Spleen (tissue), 11 donors: ENCODE measurements at regions not wholly inside any gene's neighbourhood (a gene's known extent, or its start where the extent isn't known, plus 50 kb on each side); places are given as distances from the start of the nearest gene placed in this dataset.

Experiments used
- DNase-seq: peaks from one replicate; pipeline ENCODE4 v3.0.0-alpha.2; 2020
- H3K27ac ChIP-seq, 8 donors: fragments of 200-600 bp; sonication (generic) in 7 of 8; 1 replicate in 4 of 8; 2 replicates in 4 of 8; pipeline versions ENCODE4 v1.5.0 to v1.8.0; 2016 to 2021; ENCODE audit warnings: inconsistent platforms in 4 of 8, mild to moderate bottlenecking in 4 of 8, moderate library complexity in 1 of 8
- H3K27me3 ChIP-seq, 7 donors: fragments of 200-600 bp; sonication (generic) in 6 of 7; replicated peaks in 1 of 7; 1 replicate in 4 of 7; 2 replicates in 3 of 7; pipeline versions ENCODE4 v1.5.0 to v1.8.0; 2016 to 2021; ENCODE audit warnings: inconsistent platforms in 3 of 7, mild to moderate bottlenecking in 1 of 7
- H3K36me3 ChIP-seq, 6 donors: fragments of 200-600 bp; sonication (generic) in 5 of 6; 1 replicate in 4 of 6; 2 replicates in 2 of 6; pipeline versions ENCODE4 v1.5.0 to v1.8.0; 2016 to 2021; ENCODE audit warnings: inconsistent platforms in 2 of 6
- H3K4me1 ChIP-seq, 6 donors: fragments of 200-600 bp; sonication (generic) in 5 of 6; 1 replicate in 3 of 6; 2 replicates in 3 of 6; pipeline versions ENCODE4 v1.5.0 to v1.8.0; 2016 to 2021; ENCODE audit warnings: inconsistent platforms in 3 of 6
- H3K4me3 ChIP-seq, 8 donors: fragments of 200-600 bp; sonication (generic) in 7 of 8; 1 replicate in 4 of 8; 2 replicates in 4 of 8; pipeline versions ENCODE4 v1.5.0 to v1.8.0; 2016 to 2021; ENCODE audit warnings: inconsistent platforms in 4 of 8, mild to moderate bottlenecking in 4 of 8, moderate library complexity in 2 of 8
- H3K9me3 ChIP-seq, 8 donors: fragments of 200-600 bp; sonication (generic) in 7 of 8; 1 replicate in 4 of 8; 2 replicates in 4 of 8; pipeline versions ENCODE4 v1.5.0 to v1.8.0; 2016 to 2021; ENCODE audit warnings: inconsistent platforms in 4 of 8
- CTCF ChIP-seq, 11 experiments: fragments of 200-600 bp in 7 of 11; fragments of 450-650 bp in 4 of 11; sonication (generic) in 4 of 11; IDR thresholded peaks in 8 of 11; conservative IDR thresholded peaks in 3 of 11; 1 replicate in 7 of 11; 2 replicates in 4 of 11; pipeline versions ENCODE4 v1.4.0 to v1.8.0; 2016 to 2021; ENCODE audit warnings: antibody characterized with exemption in 11 of 11, inconsistent platforms in 4 of 11, mild to moderate bottlenecking in 1 of 11
- POLR2A ChIP-seq, 3 donors: fragments of 450-650 bp; IDR thresholded peaks; one replicate each; pipeline ENCODE4 v1.5.1; 2017; ENCODE audit warnings: antibody characterized with exemption in 3 of 3, mild to moderate bottlenecking in 1 of 3
- POLR2AphosphoS5 ChIP-seq, 3 donors: sonication (generic); formaldehyde crosslinking; IDR thresholded peaks; one replicate each; pipeline ENCODE4 v1.5.1; 2017; ENCODE audit warnings: antibody characterized with exemption in 3 of 3
- WGBS, 5 donors: extraction: QIAGEN DNeasy Blood & Tissue Kit in 3 of 5; methylation state at CpG; one replicate each; pipeline versions ENCODE4 v1.1.5 to v1.1.7; 2013 to 2018; 5-methylcytosine and 5-hydroxymethylcytosine counted together
- intact Hi-C: fragments of 100-400 bp; cut with DNase I; formaldehyde crosslinking; loops from one replicate; pipeline ENCODE4 v1.15.0; 2023; ENCODE audit warnings: low total_unique reads
- donor health status: healthy with polysubstance abuse.
- donor health status: DM: no; HTN: no; CAD: no; lungs with moderate emphysema.
- donor health status: DM: no; HTN: no; CAD: no.
- donor health status: Bipolar disorder and iron deficiency.
- donor health status: healthy.
- donor health status: DM: no; HTN: no; CAD: no.
- donor health status: DM: yes; HTN: yes; CAD: no.

- Histone ChIP-seq H3K4me1 (no peaks in the 10 kb centered on the region), H3K27ac (no peak overlapping the region), H3K4me3 (no peak overlapping the region), H3K27me3 (no peaks in the 10 kb centered on the region), H3K9me3 (no peaks in the 10 kb centered on the region), H3K36me3 (no peaks in the 10 kb centered on the region)
- WGBS, 5 donors, result 82 to 91% (median 88%) methylated on average over 3 of the region's 3 CpGs
- TF ChIP-seq CTCF (IDR thresholded peaks at IDR 0.05 in 8 of 11, conservative IDR thresholded peaks at IDR 0.05 in 3 of 11) (no peak), POLR2A (IDR thresholded peaks at IDR 0.05) (no peak), POLR2AphosphoS5 (IDR thresholded peaks at IDR 0.05) (no peak)
- no peak for DNase-seq
- intact Hi-C loops, result no loop called here
These were observed 303.1 kb downstream of the GPD2 start for GRCh38 chr2:156739301-156739700.

DNA sequence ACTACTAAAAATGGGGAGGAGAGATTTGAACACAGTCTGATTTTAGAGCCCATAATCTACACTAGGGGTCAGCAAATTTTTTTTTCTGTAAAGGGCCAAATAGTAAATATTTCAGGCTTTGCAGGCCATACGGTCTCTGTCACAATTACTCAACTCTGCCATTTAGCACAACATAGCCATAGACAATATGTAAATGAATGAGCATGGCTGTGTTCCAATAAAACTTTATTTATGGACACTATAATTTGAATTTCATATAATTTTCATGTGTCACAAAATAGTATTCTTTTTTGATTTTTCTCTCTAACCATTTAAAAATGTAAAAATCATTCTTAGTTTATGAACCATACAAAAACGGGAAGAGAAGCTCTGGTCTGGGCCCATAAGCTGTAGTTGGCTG lies 309.4 kb downstream of the GPD2 start:
- no peaks in the 10 kb centered on the region for H3K4me1 ChIP-seq
- H3K9me3 ChIP-seq, result no peaks in the 10 kb centered on the region
- no peak overlapping the region for H3K4me3 ChIP-seq
- no peak overlapping the region for H3K27ac ChIP-seq
- 79 to 93% (median 82%) methylated on average over 2 of the region's 2 CpGs for WGBS, 5 donors
- intact Hi-C loops, result no loop called here
- H3K36me3 ChIP-seq, result no peaks in the 10 kb centered on the region
- TF ChIP-seq POLR2A (IDR thresholded peaks at IDR 0.05) (no peak), POLR2AphosphoS5 (IDR thresholded peaks at IDR 0.05) (no peak), CTCF (IDR thresholded peaks at IDR 0.05 in 8 of 11, conservative IDR thresholded peaks at IDR 0.05 in 3 of 11) (no peak)
- no peak for DNase-seq
- no peaks in the 10 kb centered on the region for H3K27me3 ChIP-seq

GRCh38 chr2:156748221-156748620 lies 312.0 kb downstream of the GPD2 start:
- Histone ChIP-seq H3K27ac (no peak overlapping the region), H3K27me3 (no peaks in the 10 kb centered on the region), H3K36me3 (no peaks in the 10 kb centered on the region), H3K4me3 (no peak overlapping the region), H3K4me1 (no peaks in the 10 kb centered on the region), H3K9me3 (no peaks in the 10 kb centered on the region)
- intact Hi-C loops, result no loop called here
- TF ChIP-seq POLR2A (IDR thresholded peaks at IDR 0.05), result no peak
- no peak for TF ChIP-seq POLR2AphosphoS5 (IDR thresholded peaks at IDR 0.05)
- TF ChIP-seq CTCF (IDR thresholded peaks at IDR 0.05 in 8 of 11, conservative IDR thresholded peaks at IDR 0.05 in 3 of 11), result no peak
- DNase-seq, result no peak
- 74 to 78% (median 77%) methylated on average over 5 of the region's 5 CpGs for WGBS, 5 donors

GRCh38 chr2:156752042-156752441 lies 315.9 kb downstream of the GPD2 start:
- H3K4me1 ChIP-seq, result no peaks in the 10 kb centered on the region
- H3K27ac ChIP-seq, result no peak overlapping the region
- 58 to 84% (median 71%) methylated on average over 2 of the region's 2 CpGs for WGBS, 5 donors
- DNase-seq, result no peak
- no peak overlapping the region for H3K4me3 ChIP-seq
- intact Hi-C loops, result no loop called here
- no peaks in the 10 kb centered on the region for H3K27me3 ChIP-seq
- no peaks in the 10 kb centered on the region for H3K36me3 ChIP-seq
- TF ChIP-seq POLR2AphosphoS5 (IDR thresholded peaks at IDR 0.05) (no peak), CTCF (IDR thresholded peaks at IDR 0.05 in 8 of 11, conservative IDR thresholded peaks at IDR 0.05 in 3 of 11) (no peak), POLR2A (IDR thresholded peaks at IDR 0.05) (no peak)
- H3K9me3 ChIP-seq, result no peaks in the 10 kb centered on the region
